Gastrocnemius medialis (tissue), 4 donors: ENCODE measurements at regions not wholly inside any gene's neighbourhood (a gene's known extent, or its start where the extent isn't known, plus 50 kb on each side); places are given as distances from the start of the nearest gene placed in this dataset.

ENCODE experiments used
- CTCF ChIP-seq, 5 experiments: fragments of 450-650 bp in 3 of 5; fragments of 200-600 bp in 2 of 5; sonication (generic) in 2 of 5; IDR thresholded peaks in 4 of 5; conservative IDR thresholded peaks in 1 of 5; 1 replicate in 4 of 5; 2 replicates in 1 of 5; pipeline ENCODE4 v1.5.1; 2016 to 2019; ENCODE audit warnings: antibody characterized with exemption in 5 of 5, mild to moderate bottlenecking in 3 of 5, moderate library complexity in 3 of 5
- POLR2A ChIP-seq, 2 donors: fragments of 450-650 bp; IDR thresholded peaks; one replicate each; pipeline ENCODE4 v1.6.1; 2017; ENCODE audit warnings: antibody characterized with exemption in 2 of 2, mild to moderate bottlenecking in 2 of 2, moderate library complexity in 2 of 2

- TF ChIP-seq CTCF (IDR thresholded peaks at IDR 0.05 in 4 of 5, conservative IDR thresholded peaks at IDR 0.05 in 1 of 5) (no peak), POLR2A (IDR thresholded peaks at IDR 0.05) (no peak)
Observed at GRCh38 chr12:65602253-65602609, 222.1 kb upstream of the HMGA2 start.
